SK-N-SH (cell line): ENCODE measurements at regions not wholly inside any gene's neighbourhood (a gene's known extent, or its start where the extent isn't known, plus 50 kb on each side); places are given as distances from the start of the nearest gene placed in this dataset.

Experiments used
- CTCF ChIA-PET: fragments of 300-600, 350-600 bp; formaldehyde crosslinking; extraction: SDS; loops from one replicate; lab custom pipeline; 2021; lab: Yijun Ruan, JAX
- POLR2A ChIA-PET: fragments of 350-600 bp; sonication (Branson Sonifier 250); formaldehyde crosslinking; extraction: SDS; loops from one replicate; lab custom pipeline; 2020; ENCODE audit warnings: antibody characterized with exemption, inconsistent platforms; lab: Yijun Ruan, JAX
- DNase-seq: peaks from one replicate; pipeline ENCODE4 v3.0.0; 2012
- H2AFZ ChIP-seq: fragments of 200-600 bp; sonication (generic); 2 replicates; pipeline ENCODE4 v1.8.1; 2016; ENCODE audit warnings: antibody characterized with exemption, mild to moderate bottlenecking, low read depth
- H3F3A ChIP-seq: fragments of 200-600 bp; sonication (generic); replicated peaks from 2 replicates; pipeline ENCODE3; 2016; ENCODE audit warnings: antibody characterized with exemption, mild to moderate bottlenecking; ENCODE audit not compliant: insufficient read depth
- H3K27ac ChIP-seq, 2 experiments: fragments of 200-500 bp in 1 of 2; fragments of 200-600 bp in 1 of 2; sonication (Bioruptor generic) in 1 of 2; sonication (generic), shearing (Covaris generic) in 1 of 2; 2 replicates each; pipeline versions ENCODE4 v1.5.1 to v1.6.1; 2014 to 2016; ENCODE audit warnings: low read depth in 2 of 2, inconsistent platforms in 1 of 2, low read length in 1 of 2, mild to moderate bottlenecking in 1 of 2, mixed read lengths in 1 of 2
- H3K27me3 ChIP-seq: fragments of 200-600 bp; sonication (generic), shearing (Covaris generic); 2 replicates; pipeline ENCODE4 v1.6.1; 2016; ENCODE audit warnings: mixed run types; ENCODE audit not compliant: insufficient read depth
- H3K36me3 ChIP-seq, 2 experiments: fragments of 200-500 bp in 1 of 2; fragments of 200-600 bp in 1 of 2; sonication (Bioruptor generic) in 1 of 2; sonication (generic) in 1 of 2; replicated peaks in 1 of 2; 2 replicates each; pipeline versions ENCODE3 to v1.5.1; 2014 to 2016; ENCODE audit warnings: low read length in 1 of 2, mild to moderate bottlenecking in 1 of 2; ENCODE audit not compliant: insufficient read depth in 2 of 2, control insufficient read depth in 1 of 2
- H3K4me1 ChIP-seq, 2 experiments: fragments of 200-500 bp in 1 of 2; fragments of 200-600 bp in 1 of 2; sonication (Bioruptor generic) in 1 of 2; sonication (generic), shearing (Covaris generic) in 1 of 2; 2 replicates each; pipeline versions ENCODE4 v1.5.1 to v1.6.1; 2014 to 2016; ENCODE audit warnings: low read depth in 1 of 2, low read length in 1 of 2, mixed run types in 1 of 2; ENCODE audit not compliant: insufficient read depth in 2 of 2, control insufficient read depth in 1 of 2
- H3K4me2 ChIP-seq: fragments of 200-600 bp; sonication (generic), shearing (Covaris generic); 2 replicates; pipeline ENCODE4 v1.6.1; 2017; ENCODE audit warnings: mixed run types
- H3K4me3 ChIP-seq, 2 experiments: fragments of 200-500 bp in 1 of 2; fragments of 200-600 bp in 1 of 2; sonication (Bioruptor generic) in 1 of 2; sonication (generic), shearing (Covaris generic) in 1 of 2; 2 replicates each; pipeline versions ENCODE4 v1.5.1 to v1.8.1; 2014 to 2016; ENCODE audit warnings: low read depth in 2 of 2, inconsistent platforms in 1 of 2, low read length in 1 of 2, mild to moderate bottlenecking in 1 of 2, mixed read lengths in 1 of 2, moderate library complexity in 1 of 2
- H3K79me2 ChIP-seq: fragments of 200-600 bp; sonication (generic); 2 replicates; pipeline ENCODE4 v1.8.1; 2017; ENCODE audit warnings: mild to moderate bottlenecking; ENCODE audit not compliant: insufficient read depth
- H3K9ac ChIP-seq: fragments of 200-600 bp; sonication (generic); 2 replicates; pipeline ENCODE4 v1.6.1; 2017; ENCODE audit warnings: mixed run types
- H3K9me2 ChIP-seq: fragments of 200-600 bp; sonication (generic); 2 replicates; pipeline ENCODE4 v1.6.1; 2017; ENCODE audit warnings: mixed run types
- H3K9me3 ChIP-seq: fragments of 200-600 bp; sonication (generic); 2 replicates; pipeline ENCODE4 v1.6.1; 2017; ENCODE audit warnings: mixed run types, mild to moderate bottlenecking, moderate library complexity
- H4K20me1 ChIP-seq: fragments of 200-600 bp; sonication (generic); 2 replicates; pipeline ENCODE4 v1.6.1; 2017; ENCODE audit warnings: mild to moderate bottlenecking, mixed run types; ENCODE audit not compliant: insufficient read depth
- CTCF ChIP-seq: fragments of 200-600 bp; sonication (generic); IDR thresholded peaks from 2 replicates; pipeline ENCODE4 v1.6.1; 2017; ENCODE audit warnings: antibody characterized with exemption, mild to moderate bottlenecking, moderate library complexity
- ELF1 ChIP-seq: IDR thresholded peaks from 2 replicates; pipeline ENCODE4 v1.4.0; 2012
- GABPA ChIP-seq: IDR thresholded peaks from 2 replicates; pipeline ENCODE4 v1.4.0; 2012; ENCODE audit warnings: low read depth, mild to moderate bottlenecking
- GATA2 ChIP-seq: sonication (generic); formaldehyde crosslinking; IDR thresholded peaks from 2 replicates; pipeline ENCODE4 v1.5.0; 2020; ENCODE audit warnings: mild to moderate bottlenecking, missing genetic modification reagents
- NRF1 ChIP-seq: IDR thresholded peaks from 2 replicates; pipeline ENCODE4 v1.6.1; 2012; ENCODE audit warnings: low read depth, mild to moderate bottlenecking, low read length
- PBX3 ChIP-seq: IDR thresholded peaks from 2 replicates; pipeline ENCODE4; 2012
- TEAD4 ChIP-seq: IDR thresholded peaks from 2 replicates; pipeline ENCODE4 v1.4.0; 2012; ENCODE audit warnings: mild to moderate bottlenecking, borderline replicate concordance; ENCODE audit not compliant: insufficient read depth
- USF1 ChIP-seq: IDR thresholded peaks from 2 replicates; pipeline ENCODE4 v1.4.0; 2012; ENCODE audit warnings: low read depth, borderline replicate concordance
- WGBS: methylation state at CpG from one replicate; pipeline ENCODE4 v1.1.6; 2017; ENCODE audit warnings: low lambda C conversion rate; 5-methylcytosine and 5-hydroxymethylcytosine counted together

GRCh38 chr3:89628856-89629670 is 521.6 kb downstream of the EPHA3 start:
- H3K79me2 ChIP-seq, result no peaks in the 10 kb centered on the region
- no peaks in the 10 kb centered on the region for H3K9me3 ChIP-seq
- H3K36me3 ChIP-seq, result no peaks in the 10 kb centered on the region
- TF ChIP-seq GABPA (no peak), NRF1 (no peak), PBX3 (no peak), TEAD4 (no peak)
- no peaks in the 10 kb centered on the region for H3F3A ChIP-seq
- POLR2A ChIA-PET, result no interaction called here
- no peak overlapping the region for H2AFZ ChIP-seq
- no peak overlapping the region for H3K9ac ChIP-seq
- no peak overlapping the region for H3K27ac ChIP-seq
- H3K4me2 ChIP-seq, result no peak overlapping the region
- H3K9me2 ChIP-seq, result no peaks in the 10 kb centered on the region
- no peaks in the 10 kb centered on the region for H4K20me1 ChIP-seq
- 0% methylated on average over 5 of the region's 5 CpGs for WGBS
- CTCF ChIA-PET, result no interaction called here
- DNase-seq, result no peak
- no peaks in the 10 kb centered on the region for H3K4me1 ChIP-seq
- H3K27me3 ChIP-seq, result no peaks in the 10 kb centered on the region
- no peak overlapping the region for H3K4me3 ChIP-seq

- Histone ChIP-seq H3K4me1 (no peaks in the 10 kb centered on the region), H3K79me2 (no peaks in the 10 kb centered on the region), H3K9me2 (no peaks in the 10 kb centered on the region), H3K4me3 (no peak overlapping the region), H3K9me3 (no peaks in the 10 kb centered on the region), H2AFZ (no peak overlapping the region), H3K9ac (no peak overlapping the region), H3K36me3 (no peaks in the 10 kb centered on the region), H3K27ac (no peak overlapping the region), H3F3A (no peaks in the 10 kb centered on the region), H3K4me2 (no peak overlapping the region), H4K20me1 (no peaks in the 10 kb centered on the region), H3K27me3 (no peaks in the 10 kb centered on the region)
- TF ChIP-seq GATA2 (CRISPR knock-in tag) (no peak), CTCF (no peak), ELF1 (no peak), USF1 (no peak)
- CTCF ChIA-PET, result interaction anchor here (0.6 kb wide), 1 partner anchor 364 kb away, joined by 3 read pairs; no protein-coding TSS in a partner anchor
- no peak for DNase-seq
- POLR2A ChIA-PET, result no interaction called here
Measured at GRCh38 chr3:89635137-89635536, 527.7 kb downstream of the EPHA3 start.
